Brain microvascular endothelial cell (primary cell): ENCODE measurements at regions not wholly inside any gene's neighbourhood (a gene's known extent, or its start where the extent isn't known, plus 50 kb on each side); places are given as distances from the start of the nearest gene placed in this dataset.
A peak's percentile ranks its signal among the peaks of the same experiment; 100 is the strongest.

ENCODE experiments used
- DNase-seq: peaks from one replicate; pipeline ENCODE4 v3.0.0-alpha.2; 2020
- H3K27ac ChIP-seq: fragments of 250-450 bp; sonication (Bioruptor Pico); 2 replicates; pipeline ENCODE4 v1.5.1; 2020; ENCODE audit warnings: mild to moderate bottlenecking, moderate library complexity
- H3K27me3 ChIP-seq: fragments of 250-450 bp; sonication (Bioruptor Pico); replicated peaks from 2 replicates; pipeline ENCODE4 v1.5.1; 2020; ENCODE audit warnings: mild to moderate bottlenecking
- H3K36me3 ChIP-seq: fragments of 250-450 bp; sonication (Bioruptor Pico); replicated peaks from 2 replicates; pipeline ENCODE4 v1.5.1; 2020; ENCODE audit warnings: mild to moderate bottlenecking
- H3K4me3 ChIP-seq: 2 replicates; pipeline ENCODE4 v1.5.1; 2011; ENCODE audit warnings: low read depth, mild to moderate bottlenecking, control low read depth, low read length, moderate library complexity
- in situ Hi-C: cut with HindIII; loops from 2 replicates; pipeline ENCODE4 v1.10.0; 2017; ENCODE audit warnings: low sequenced_read_pairs, low pct_ligation_motif_present
- TF ChIP-seq, protein P1 (sequence below): IDR thresholded peaks from 2 replicates; pipeline ENCODE4 v1.5.1; 2011; ENCODE audit warnings: low read depth, mild to moderate bottlenecking, moderate library complexity, low read length, control low read depth, inconsistent platforms; ENCODE audit errors: missing control alignments

DNA sequence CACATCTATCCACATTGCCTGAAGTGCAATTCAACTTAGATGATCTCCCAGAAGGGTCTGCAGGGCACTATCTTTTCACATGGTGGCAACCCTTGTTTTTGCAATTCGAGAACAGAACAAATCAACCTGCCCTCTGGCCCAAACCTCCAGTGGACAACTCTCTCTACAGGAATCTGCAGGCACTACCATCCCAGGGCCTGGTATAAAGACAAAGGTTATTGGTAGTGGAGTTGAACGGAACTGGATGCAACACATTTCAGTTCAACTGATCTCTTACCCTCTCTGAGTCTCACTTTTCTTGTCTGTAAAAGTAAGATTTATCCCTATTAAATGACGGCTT, 153.2 kb upstream of the EGFLAM start:
- Histone ChIP-seq H3K4me3 (no peak overlapping the region), H3K36me3 (no peaks in the 10 kb centered on the region), H3K27me3 (no peaks in the 10 kb centered on the region), H3K27ac (no peak overlapping the region)
- TF ChIP-seq, protein P1, sequence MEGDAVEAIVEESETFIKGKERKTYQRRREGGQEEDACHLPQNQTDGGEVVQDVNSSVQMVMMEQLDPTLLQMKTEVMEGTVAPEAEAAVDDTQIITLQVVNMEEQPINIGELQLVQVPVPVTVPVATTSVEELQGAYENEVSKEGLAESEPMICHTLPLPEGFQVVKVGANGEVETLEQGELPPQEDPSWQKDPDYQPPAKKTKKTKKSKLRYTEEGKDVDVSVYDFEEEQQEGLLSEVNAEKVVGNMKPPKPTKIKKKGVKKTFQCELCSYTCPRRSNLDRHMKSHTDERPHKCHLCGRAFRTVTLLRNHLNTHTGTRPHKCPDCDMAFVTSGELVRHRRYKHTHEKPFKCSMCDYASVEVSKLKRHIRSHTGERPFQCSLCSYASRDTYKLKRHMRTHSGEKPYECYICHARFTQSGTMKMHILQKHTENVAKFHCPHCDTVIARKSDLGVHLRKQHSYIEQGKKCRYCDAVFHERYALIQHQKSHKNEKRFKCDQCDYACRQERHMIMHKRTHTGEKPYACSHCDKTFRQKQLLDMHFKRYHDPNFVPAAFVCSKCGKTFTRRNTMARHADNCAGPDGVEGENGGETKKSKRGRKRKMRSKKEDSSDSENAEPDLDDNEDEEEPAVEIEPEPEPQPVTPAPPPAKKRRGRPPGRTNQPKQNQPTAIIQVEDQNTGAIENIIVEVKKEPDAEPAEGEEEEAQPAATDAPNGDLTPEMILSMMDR = no peak
- in situ Hi-C loops = no loop called here
- no peak for DNase-seq

DNA sequence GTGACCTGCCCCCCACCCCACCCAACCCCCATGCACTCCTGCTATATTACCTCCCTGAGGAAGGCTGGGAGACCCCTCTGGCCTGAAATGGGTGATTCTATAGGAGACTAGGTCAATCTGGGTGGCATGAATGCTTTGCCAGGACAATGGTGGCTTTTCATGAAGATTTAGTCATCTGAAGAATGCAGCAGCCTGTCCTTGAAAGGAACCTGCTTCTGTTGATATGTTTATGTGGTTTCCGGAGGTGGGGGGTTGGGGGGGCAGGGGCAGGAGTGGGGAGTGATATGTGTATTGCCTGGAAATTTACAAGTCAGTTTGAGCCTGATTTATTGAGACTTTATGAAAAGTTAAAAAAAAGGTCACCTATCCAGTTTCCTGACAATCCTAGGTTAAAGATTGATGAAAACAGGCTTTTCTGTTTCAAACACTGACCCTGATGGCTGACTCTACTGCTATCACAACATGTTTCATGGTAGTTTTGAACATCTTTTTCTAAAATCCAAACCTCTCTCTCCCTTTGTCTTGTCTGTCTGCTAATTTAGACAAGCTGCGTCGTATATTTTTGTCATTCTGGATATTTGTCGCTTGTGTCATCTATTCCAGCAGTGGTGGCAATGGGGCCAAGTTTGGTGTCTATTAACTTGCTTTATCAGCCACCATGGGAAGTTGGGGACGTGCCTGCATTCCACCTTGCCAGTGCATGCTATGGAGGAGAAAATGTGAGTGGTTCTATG, 153.7 kb upstream of the EGFLAM start:
- Histone ChIP-seq H3K27ac (no peak overlapping the region), H3K4me3 (no peak overlapping the region), H3K36me3 (no peaks in the 10 kb centered on the region), H3K27me3 (no peaks in the 10 kb centered on the region)
- TF ChIP-seq, protein P1 = no peak
- in situ Hi-C loops = no loop called here
- peak; percentile 19 for DNase-seq

DNA sequence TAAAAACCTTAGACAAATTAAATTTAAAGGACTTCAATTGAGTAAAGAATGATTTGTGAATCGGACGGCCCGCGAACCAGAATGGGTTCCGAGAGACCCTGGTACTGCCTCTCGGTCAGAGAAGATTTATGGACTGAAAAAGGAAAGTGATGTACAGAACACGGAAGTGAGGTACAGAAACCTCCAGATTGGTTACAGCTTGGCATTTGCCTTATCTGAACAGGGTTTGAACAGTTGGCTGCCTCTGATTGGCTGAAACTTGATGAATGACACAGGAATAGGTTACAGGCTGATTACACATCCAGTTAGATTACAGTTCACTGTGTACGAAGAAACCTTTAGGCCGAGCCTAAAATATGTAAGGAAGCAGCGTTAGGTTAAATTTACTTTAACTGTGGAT, 156.5 kb upstream of the EGFLAM start:
- TF ChIP-seq, protein P1 = no peak
- DNase-seq = no peak
- Histone ChIP-seq H3K27ac (no peak overlapping the region), H3K27me3 (no peaks in the 10 kb centered on the region), H3K4me3 (no peak overlapping the region), H3K36me3 (no peaks in the 10 kb centered on the region)
- in situ Hi-C loops = no loop called here

DNA sequence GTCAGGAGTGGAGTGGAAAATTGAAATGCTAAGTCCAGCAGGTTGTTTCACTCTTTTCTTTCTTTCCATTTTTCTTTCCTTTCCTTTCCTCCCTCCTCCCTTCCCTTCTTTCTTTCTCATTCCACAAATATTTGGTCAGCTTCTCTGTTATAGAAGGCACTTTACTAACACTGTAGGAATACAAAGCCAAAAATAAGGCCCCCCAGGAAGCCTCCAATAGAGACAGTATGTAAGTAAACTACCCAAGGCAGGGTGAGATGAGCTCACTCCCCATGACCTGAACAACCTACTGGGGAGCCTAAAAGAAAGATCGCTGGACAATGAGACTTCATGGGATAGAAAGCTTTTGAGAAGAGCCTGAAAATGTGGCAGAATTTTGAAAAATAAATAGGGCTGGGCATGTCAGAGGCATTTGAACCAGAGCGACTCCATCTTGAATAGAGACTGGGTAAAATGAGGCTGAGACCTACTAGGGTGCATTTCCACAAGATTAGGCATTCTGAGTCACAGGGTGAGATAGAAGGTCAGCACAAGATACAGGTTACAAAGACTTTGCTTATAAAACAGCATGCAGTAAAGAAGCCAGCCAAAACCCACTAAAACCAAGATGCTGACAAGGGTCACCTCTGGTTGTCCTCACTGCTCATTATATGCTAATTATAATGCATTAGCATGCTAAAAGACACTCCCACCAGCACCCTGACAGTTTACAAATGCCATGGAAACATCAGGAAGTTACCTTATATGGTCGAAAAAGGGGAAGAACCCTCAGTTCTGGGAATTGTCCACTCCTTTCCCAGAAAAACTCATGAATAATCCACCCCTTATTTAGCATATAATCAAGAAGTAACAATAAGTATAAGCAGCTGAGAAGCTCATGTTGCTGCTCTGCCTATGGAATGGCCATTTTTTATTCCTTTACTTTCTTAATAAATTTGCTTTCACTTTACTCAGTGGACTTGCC, 158.9 kb upstream of the EGFLAM start:
- in situ Hi-C loops = no loop called here
- DNase-seq = no peak

DNA sequence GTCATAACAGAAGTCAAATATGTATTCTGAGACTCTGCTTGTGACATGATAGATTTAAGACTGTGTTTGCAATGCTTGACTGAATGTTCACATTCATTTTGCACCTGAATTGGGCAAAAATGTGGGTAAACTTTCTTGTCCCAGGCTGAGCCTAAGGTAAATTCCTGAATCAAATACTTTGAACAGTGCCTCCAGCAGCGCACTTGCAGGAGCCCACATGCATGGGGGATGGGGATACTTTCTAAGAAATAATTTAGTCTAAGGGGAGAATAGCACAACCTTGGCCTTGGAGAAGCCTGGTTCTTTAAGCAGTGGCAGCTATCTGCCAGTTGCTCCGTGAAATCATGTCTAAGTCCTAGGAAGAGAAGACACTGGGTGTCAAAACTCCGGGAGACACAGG, 163.5 kb upstream of the EGFLAM start:
- H3K27me3 ChIP-seq = no peaks in the 10 kb centered on the region
- DNase-seq = no peak
- H3K36me3 ChIP-seq = no peaks in the 10 kb centered on the region
- in situ Hi-C loops = no loop called here
- TF ChIP-seq, protein P1 = no peak
- no peak overlapping the region for H3K4me3 ChIP-seq
- H3K27ac ChIP-seq = no peak overlapping the region

More for the DNA sequence above, 158.9 kb upstream of the EGFLAM start:
- no peak overlapping the region for H3K27ac ChIP-seq
- TF ChIP-seq, protein P1 = no peak
- H3K36me3 ChIP-seq = no peaks in the 10 kb centered on the region
- H3K4me3 ChIP-seq = no peak overlapping the region
- no peaks in the 10 kb centered on the region for H3K27me3 ChIP-seq
